Ascending aorta (tissue), 2 donors: ENCODE measurements at regions not wholly inside any gene's neighbourhood (a gene's known extent, or its start where the extent isn't known, plus 50 kb on each side); places are given as distances from the start of the nearest gene placed in this dataset.

Experiments
- DNase-seq, 2 donors: peaks; one replicate each; pipeline ENCODE4 v3.0.0-alpha.2; 2019; ENCODE audit warnings: low spot score in 2 of 2
- H3K27ac ChIP-seq, 2 donors: fragments of 200-600 bp; sonication (generic); one replicate each; pipeline ENCODE4 v1.5.1; 2016 to 2017; ENCODE audit warnings: mild to moderate bottlenecking in 1 of 2
- H3K27me3 ChIP-seq: fragments of 200-600 bp; sonication (generic); one replicate; pipeline ENCODE4 v1.5.1; 2017
- H3K36me3 ChIP-seq, 2 donors: fragments of 200-600 bp; sonication (generic); one replicate each; pipeline ENCODE4 v1.5.1; 2016
- H3K4me1 ChIP-seq, 2 donors: fragments of 200-600 bp; sonication (generic); one replicate each; pipeline ENCODE4 v1.5.1; 2016 to 2017; ENCODE audit warnings: mild to moderate bottlenecking in 1 of 2
- H3K4me3 ChIP-seq, 2 donors: fragments of 200-600 bp; sonication (generic); one replicate each; pipeline ENCODE4 v1.5.1; 2016 to 2017; ENCODE audit warnings: mild to moderate bottlenecking in 1 of 2
- H3K9me3 ChIP-seq, 2 donors: fragments of 200-600 bp; sonication (generic); one replicate each; pipeline ENCODE4 v1.5.1; 2016
- intact Hi-C: fragments of 100-400 bp; cut with DNase I; formaldehyde crosslinking; loops from one replicate; pipeline ENCODE4 v1.15.1; 2023
- TF ChIP-seq, protein P1 (sequence below), 3 experiments: fragments of 200-600 bp in 2 of 3; fragments of 450-650 bp in 1 of 3; sonication (generic) in 2 of 3; IDR thresholded peaks; one replicate each; pipeline ENCODE4 v1.5.1; 2016 to 2019; ENCODE audit warnings: antibody characterized with exemption in 3 of 3, mild to moderate bottlenecking in 1 of 3, moderate library complexity in 1 of 3

- H3K27ac ChIP-seq = no peak overlapping the region
- TF ChIP-seq, protein P1, sequence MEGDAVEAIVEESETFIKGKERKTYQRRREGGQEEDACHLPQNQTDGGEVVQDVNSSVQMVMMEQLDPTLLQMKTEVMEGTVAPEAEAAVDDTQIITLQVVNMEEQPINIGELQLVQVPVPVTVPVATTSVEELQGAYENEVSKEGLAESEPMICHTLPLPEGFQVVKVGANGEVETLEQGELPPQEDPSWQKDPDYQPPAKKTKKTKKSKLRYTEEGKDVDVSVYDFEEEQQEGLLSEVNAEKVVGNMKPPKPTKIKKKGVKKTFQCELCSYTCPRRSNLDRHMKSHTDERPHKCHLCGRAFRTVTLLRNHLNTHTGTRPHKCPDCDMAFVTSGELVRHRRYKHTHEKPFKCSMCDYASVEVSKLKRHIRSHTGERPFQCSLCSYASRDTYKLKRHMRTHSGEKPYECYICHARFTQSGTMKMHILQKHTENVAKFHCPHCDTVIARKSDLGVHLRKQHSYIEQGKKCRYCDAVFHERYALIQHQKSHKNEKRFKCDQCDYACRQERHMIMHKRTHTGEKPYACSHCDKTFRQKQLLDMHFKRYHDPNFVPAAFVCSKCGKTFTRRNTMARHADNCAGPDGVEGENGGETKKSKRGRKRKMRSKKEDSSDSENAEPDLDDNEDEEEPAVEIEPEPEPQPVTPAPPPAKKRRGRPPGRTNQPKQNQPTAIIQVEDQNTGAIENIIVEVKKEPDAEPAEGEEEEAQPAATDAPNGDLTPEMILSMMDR (IDR thresholded peaks at IDR 0.05) = no peak
- DNase-seq = no peak
- no peak overlapping the region for H3K4me3 ChIP-seq
- H3K4me1 ChIP-seq = no peaks in the 10 kb centered on the region
- H3K36me3 ChIP-seq = no peaks in the 10 kb centered on the region
- H3K9me3 ChIP-seq = no peaks in the 10 kb centered on the region
- intact Hi-C loops = no loop called here
- H3K27me3 ChIP-seq = no peaks in the 10 kb centered on the region
Observed at GRCh38 chr10:117718986-117719920, 176.7 kb downstream of the EMX2 start.

- Histone ChIP-seq H3K27ac (no peak overlapping the region), H3K9me3 (no peaks in the 10 kb centered on the region), H3K27me3 (no peaks in the 10 kb centered on the region), H3K4me1 (no peaks in the 10 kb centered on the region), H3K4me3 (no peak overlapping the region), H3K36me3 (no peaks in the 10 kb centered on the region)
- intact Hi-C loops = no loop called here
- DNase-seq = no peak
- TF ChIP-seq, protein P1 (IDR thresholded peaks at IDR 0.05) = no peak
Observed at GRCh38 chr10:117720931-117721835, 178.6 kb downstream of the EMX2 start.

- Histone ChIP-seq H3K27me3 (no peaks in the 10 kb centered on the region), H3K9me3 (no peaks in the 10 kb centered on the region), H3K4me3 (no peak overlapping the region), H3K36me3 (no peaks in the 10 kb centered on the region), H3K4me1 (no peaks in the 10 kb centered on the region), H3K27ac (no peak overlapping the region)
- DNase-seq = no peak
- intact Hi-C loops = no loop called here
- TF ChIP-seq, protein P1 (IDR thresholded peaks at IDR 0.05) = no peak
Observed at GRCh38 chr10:117721873-117722272, 179.3 kb downstream of the EMX2 start.

DNA sequence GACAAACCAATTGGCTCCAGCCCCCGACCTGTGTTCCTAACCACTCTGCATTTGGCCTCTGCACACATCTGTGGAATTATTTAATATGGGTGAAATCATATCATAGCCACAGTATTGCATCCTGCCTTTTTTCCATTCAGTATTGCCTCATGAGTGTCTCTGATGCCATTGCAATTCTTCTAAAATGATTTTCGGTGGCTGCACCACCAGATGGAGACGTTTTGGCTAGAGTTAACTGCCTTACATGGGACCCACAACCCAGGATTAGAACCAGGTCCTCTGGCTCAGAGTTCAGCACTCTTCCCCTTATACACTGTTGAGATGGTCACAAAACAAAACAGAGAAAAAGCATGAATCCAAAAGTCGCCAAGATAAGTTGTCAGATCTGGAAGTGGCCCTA is 180.8 kb downstream of the EMX2 start:
- Histone ChIP-seq H3K9me3 (no peaks in the 10 kb centered on the region), H3K4me3 (no peak overlapping the region), H3K36me3 (no peaks in the 10 kb centered on the region), H3K4me1 (no peaks in the 10 kb centered on the region), H3K27me3 (no peaks in the 10 kb centered on the region), H3K27ac (no peak overlapping the region)
- no peak for DNase-seq
- intact Hi-C loops = no loop called here
- TF ChIP-seq, protein P1 (IDR thresholded peaks at IDR 0.05) = no peak

DNA sequence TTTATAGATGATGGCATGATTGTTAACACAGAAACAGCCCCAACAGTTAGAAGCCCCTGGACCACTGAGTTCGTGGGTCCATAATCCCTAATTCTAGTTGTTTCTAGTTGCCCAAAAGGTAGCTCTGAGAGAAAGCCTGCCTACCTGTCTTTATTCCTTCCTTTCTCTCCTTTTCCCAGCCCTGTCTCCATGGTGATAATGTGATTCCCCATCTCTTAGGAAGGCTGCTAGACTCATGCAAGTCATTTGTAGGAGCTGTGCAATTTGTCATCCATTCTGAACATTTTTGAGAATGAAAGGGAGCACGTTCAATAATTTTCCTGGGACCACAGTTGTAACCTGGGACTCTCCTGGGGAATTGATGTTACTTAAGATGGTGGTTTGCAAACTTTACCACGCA is 183.4 kb downstream of the EMX2 start:
- no peak overlapping the region for H3K4me3 ChIP-seq
- no peaks in the 10 kb centered on the region for H3K27me3 ChIP-seq
- H3K4me1 ChIP-seq = no peaks in the 10 kb centered on the region
- intact Hi-C loops = no loop called here
- no peaks in the 10 kb centered on the region for H3K36me3 ChIP-seq
- H3K9me3 ChIP-seq = no peaks in the 10 kb centered on the region
- TF ChIP-seq, protein P1 (IDR thresholded peaks at IDR 0.05) = no peak
- DNase-seq = no peak
- no peak overlapping the region for H3K27ac ChIP-seq
